ENCODE measurements at regions not wholly inside any gene's neighbourhood (a gene's known extent, or its start where the extent isn't known, plus 50 kb on each side); places are given as distances from the start of the nearest gene placed in this dataset.

GRCh38 chr12:17079251-17079909, 473.4 kb upstream of the LMO3 start:
- H3K9me3 ChIP-seq = no peaks in the 10 kb centered on the region
- no peaks in the 10 kb centered on the region for H3K4me1 ChIP-seq
- no peak overlapping the region for H3K27ac ChIP-seq
- WGBS, 2 donors = 85 to 94% methylated on average over 4 of the region's 4 CpGs
- no peak for TF ChIP-seq CTCF (IDR thresholded peaks at IDR 0.05)
- no peak for TF ChIP-seq EP300 (IDR thresholded peaks at IDR 0.05)
- no peak for TF ChIP-seq POLR2A (IDR thresholded peaks at IDR 0.05)
- H3K36me3 ChIP-seq = no peaks in the 10 kb centered on the region
- no peaks in the 10 kb centered on the region for H3K27me3 ChIP-seq
- H3K4me3 ChIP-seq = no peak overlapping the region
- no peak for DNase-seq (ENCODE audit: low spot score in 2 of 2)

GRCh38 chr12:17077594-17077993, 471.6 kb upstream of the LMO3 start:
- TF ChIP-seq EP300 (IDR thresholded peaks at IDR 0.05) = no peak
- TF ChIP-seq CTCF (IDR thresholded peaks at IDR 0.05) = no peak
- TF ChIP-seq POLR2A (IDR thresholded peaks at IDR 0.05) = no peak
- H3K36me3 ChIP-seq = no peaks in the 10 kb centered on the region
- H3K27ac ChIP-seq = no peak overlapping the region
- H3K4me1 ChIP-seq = no peaks in the 10 kb centered on the region
- H3K9me3 ChIP-seq = no peaks in the 10 kb centered on the region
- WGBS, 2 donors = 89 to 95% methylated on average over 3 of the region's 3 CpGs
- no peaks in the 10 kb centered on the region for H3K27me3 ChIP-seq
- no peak overlapping the region for H3K4me3 ChIP-seq
- DNase-seq (ENCODE audit: low spot score in 2 of 2) = no peak

GRCh38 chr12:17076811-17077210, 470.8 kb upstream of the LMO3 start:
- no peak for TF ChIP-seq POLR2A (IDR thresholded peaks at IDR 0.05)
- TF ChIP-seq EP300 (IDR thresholded peaks at IDR 0.05) = no peak
- no peak for TF ChIP-seq CTCF (IDR thresholded peaks at IDR 0.05)
- Histone ChIP-seq H3K27me3 (no peaks in the 10 kb centered on the region), H3K4me1 (no peaks in the 10 kb centered on the region), H3K4me3 (no peak overlapping the region), H3K36me3 (no peaks in the 10 kb centered on the region), H3K27ac (no peak overlapping the region), H3K9me3 (no peaks in the 10 kb centered on the region)
- no peak for DNase-seq (ENCODE audit: low spot score in 2 of 2)

GRCh38 chr12:17076028-17076744, 470.2 kb upstream of the LMO3 start:
- Histone ChIP-seq H3K27me3 (no peaks in the 10 kb centered on the region), H3K9me3 (no peaks in the 10 kb centered on the region), H3K4me1 (no peaks in the 10 kb centered on the region), H3K36me3 (no peaks in the 10 kb centered on the region), H3K27ac (no peak overlapping the region), H3K4me3 (no peak overlapping the region)
- TF ChIP-seq CTCF (IDR thresholded peaks at IDR 0.05) = no peak
- WGBS, 2 donors = 80 to 85% methylated on average over 2 of the region's 2 CpGs
- no peak for DNase-seq (ENCODE audit: low spot score in 2 of 2)

GRCh38 chr12:17064834-17065233, 458.9 kb upstream of the LMO3 start:
- Histone ChIP-seq H3K36me3 (no peaks in the 10 kb centered on the region), H3K27me3 (no peaks in the 10 kb centered on the region), H3K9me3 (no peaks in the 10 kb centered on the region), H3K4me3 (no peak overlapping the region), H3K4me1 (no peaks in the 10 kb centered on the region), H3K27ac (no peak overlapping the region)
- 40 to 48% methylated on average over 2 of the region's 2 CpGs for WGBS, 2 donors
- DNase-seq (ENCODE audit: low spot score in 2 of 2) = no peak
- TF ChIP-seq EP300 (IDR thresholded peaks at IDR 0.05) = no peak
- TF ChIP-seq CTCF (IDR thresholded peaks at IDR 0.05) = no peak
- no peak for TF ChIP-seq POLR2A (IDR thresholded peaks at IDR 0.05)
